GM12878 (cell line): ENCODE measurements at regions not wholly inside any gene's neighbourhood (a gene's known extent, or its start where the extent isn't known, plus 50 kb on each side); places are given as distances from the start of the nearest gene placed in this dataset.

Experiments
- ATAC-seq: fragments of 200-7000 bp; cut with Tn5 transposase; 3 replicates; pipeline ENCODE4 v1.9.1; 2020; ENCODE audit warnings: mild to moderate bottlenecking, moderate library complexity
- BruUV-seq: library from RNA; stranded (reverse); fragments of 400-500 nt; replicated peaks from 2 replicates; lab custom pipeline; 2021; lab: Mats Ljungman, UMichigan
- CTCF ChIA-PET: fragments of 300-600 bp; sonication (Branson Sonifier 250); formaldehyde crosslinking; extraction: SDS; loops from one replicate; lab custom pipeline; 2021; ENCODE audit warnings: inconsistent platforms; lab: Yijun Ruan, JAX
- POLR2A ChIA-PET: fragments of 350-600 bp; formaldehyde crosslinking; extraction: SDS; loops from one replicate; lab custom pipeline; 2021; ENCODE audit warnings: inconsistent platforms; lab: Charles Lee
- RAD21 ChIA-PET: fragments of 300-600 bp; sonication (Branson Sonifier 250); formaldehyde crosslinking; loops from one replicate; lab custom pipeline; 2023; ENCODE audit warnings: antibody characterized with exemption; ENCODE audit not compliant: unreplicated experiment; lab: Charles Lee
- SMC1A ChIA-PET: fragments of 300-600 bp; sonication (Branson Sonifier 250); formaldehyde crosslinking; loops from one replicate; lab custom pipeline; 2023; ENCODE audit not compliant: unreplicated experiment, uncharacterized antibody; lab: Charles Lee
- DNase-seq: peaks from one replicate; pipeline ENCODE4 v3.0.0-alpha.2; 2011; ENCODE audit warnings: low read depth, low spot score
- FAIRE-seq: peaks from 3 replicates; lab custom pipeline; 2011; peaks lifted over from hg19 to GRCh38; lab: Jason Lieb, UNC
- H2AFZ ChIP-seq: 2 replicates; pipeline ENCODE4 v1.6.0; 2011; ENCODE audit warnings: low read depth, low read length, control low read depth; ENCODE audit not compliant: control insufficient read depth
- H3K27ac ChIP-seq: 2 replicates; pipeline ENCODE4 v1.5.1; 2011; ENCODE audit warnings: control low read depth; ENCODE audit not compliant: control insufficient read depth, insufficient read depth
- H3K27me3 ChIP-seq, 2 experiments: replicated peaks in 1 of 2; 2 replicates each; pipeline versions ENCODE4 v1.6.0 to v1.6.1; 2011; ENCODE audit warnings: low read length in 1 of 2; ENCODE audit not compliant: control insufficient read depth in 2 of 2, insufficient read depth in 2 of 2
- H3K36me3 ChIP-seq, 2 experiments: 2 replicates each; pipeline ENCODE4 v1.5.1; 2011; ENCODE audit warnings: low read length in 1 of 2; ENCODE audit not compliant: control insufficient read depth in 2 of 2, insufficient read depth in 2 of 2
- H3K4me1 ChIP-seq: 2 replicates; pipeline ENCODE4 v1.6.1; 2011; ENCODE audit warnings: mild to moderate bottlenecking, low read length, moderate library complexity, mixed read lengths; ENCODE audit not compliant: control insufficient read depth, insufficient read depth
- H3K4me2 ChIP-seq: 2 replicates; pipeline ENCODE4 v1.6.0; 2011; ENCODE audit warnings: control low read depth; ENCODE audit not compliant: control insufficient read depth, insufficient read depth
- H3K4me3 ChIP-seq: fragments of 200-600 bp; sonication (generic); 2 replicates; pipeline ENCODE4 v1.5.1; 2016
- H3K79me2 ChIP-seq: 2 replicates; pipeline ENCODE4 v1.6.0; 2011; ENCODE audit warnings: low read length; ENCODE audit not compliant: control insufficient read depth, insufficient read depth
- H3K9ac ChIP-seq: 2 replicates; pipeline ENCODE4 v1.8.0; 2011; ENCODE audit warnings: low read length, control low read depth, mixed read lengths; ENCODE audit not compliant: control insufficient read depth, insufficient read depth
- H3K9me3 ChIP-seq: replicated peaks from 3 replicates; pipeline ENCODE4 v1.5.1; 2011; ENCODE audit warnings: mild to moderate bottlenecking, low read length; ENCODE audit not compliant: control insufficient read depth, insufficient read depth
- H4K20me1 ChIP-seq: 2 replicates; pipeline ENCODE4 v1.6.0; 2011; ENCODE audit not compliant: control insufficient read depth, insufficient read depth
- BCL11A ChIP-seq: IDR thresholded peaks from 2 replicates; pipeline ENCODE4 v1.6.1; 2011; ENCODE audit warnings: low read depth, low read length
- CHD1 ChIP-seq: IDR thresholded peaks from 2 replicates; pipeline ENCODE4 v1.6.1; 2012; ENCODE audit warnings: low read depth, low read length, improper control_type of control experiment
- CREB1 ChIP-seq: IDR thresholded peaks from 2 replicates; pipeline ENCODE4 v1.6.1; 2012; ENCODE audit warnings: low read depth, mild to moderate bottlenecking, inconsistent platforms
- FOXK2 ChIP-seq: fragments of 450-650 bp; IDR thresholded peaks from 2 replicates; pipeline ENCODE4 v1.6.1; 2017; ENCODE audit warnings: mild to moderate bottlenecking, moderate library complexity
- HDAC2 ChIP-seq: fragments of 200-600 bp; sonication (generic); IDR thresholded peaks from 2 replicates; pipeline ENCODE4 v1.6.1; 2017
- HDAC6 ChIP-seq: fragments of 200-600 bp; sonication (generic); IDR thresholded peaks from one replicate; pipeline ENCODE4 v1.8.0; 2017; ENCODE audit warnings: antibody characterized with exemption; ENCODE audit not compliant: unreplicated experiment
- HDGF ChIP-seq: fragments of 450-650 bp; IDR thresholded peaks from 2 replicates; pipeline ENCODE4 v1.6.1; 2016; ENCODE audit warnings: antibody characterized with exemption
- HSF1 ChIP-seq: fragments of 150-350 bp; IDR thresholded peaks from 2 replicates; pipeline ENCODE4 v1.6.1; 2014; ENCODE audit warnings: mild to moderate bottlenecking, low read depth, low read length
- IKZF1 ChIP-seq: fragments of 450-650 bp; conservative IDR thresholded peaks from 2 replicates; pipeline ENCODE4 v1.6.1; 2017; ENCODE audit warnings: antibody characterized with exemption, mild to moderate bottlenecking
- KDM1A ChIP-seq: fragments of 200-600 bp; sonication (generic); IDR thresholded peaks from 2 replicates; pipeline ENCODE4 v1.6.1; 2016; ENCODE audit warnings: borderline replicate concordance
- NFIC ChIP-seq: IDR thresholded peaks from 2 replicates; pipeline ENCODE4 v1.6.1; 2012; ENCODE audit warnings: low read depth, mild to moderate bottlenecking, inconsistent platforms, low read length, moderate library complexity
- PAX8 ChIP-seq: fragments of 450-650 bp; IDR thresholded peaks from 2 replicates; pipeline ENCODE4 v1.6.1; 2017; ENCODE audit warnings: mild to moderate bottlenecking, moderate library complexity
- POU2F2 ChIP-seq: IDR thresholded peaks from 3 replicates; pipeline ENCODE4 v1.6.1; 2011; ENCODE audit warnings: low read depth, mild to moderate bottlenecking, low read length, borderline replicate concordance
- RB1 ChIP-seq: fragments of 450-650 bp; formaldehyde crosslinking; IDR thresholded peaks from 2 replicates; pipeline ENCODE4 v1.6.1; 2017; ENCODE audit warnings: mild to moderate bottlenecking, borderline replicate concordance
- TBL1XR1 ChIP-seq: IDR thresholded peaks from 2 replicates; pipeline ENCODE4 v1.6.1; 2012; ENCODE audit warnings: low read depth, low read length, improper control_type of control experiment
- ZNF274 ChIP-seq: IDR thresholded peaks from one replicate; pipeline ENCODE4 v1.8.0; 2011; ENCODE audit not compliant: insufficient read length, insufficient read depth
- WGBS: methylation state at CpG from one replicate; pipeline ENCODE4 v1.1.6; 2016; ENCODE audit warnings: low lambda C conversion rate; ENCODE audit not compliant: insufficient replicate concordance, insufficient coverage; ENCODE audit errors: missing lambda C conversion rate; 5-methylcytosine and 5-hydroxymethylcytosine counted together
- in situ Hi-C: fragments of 300-500 bp; cut with MboI; formaldehyde crosslinking; loops from 9 replicates; pipeline ENCODE4 v1.14.3; 2018; ENCODE audit warnings: mixed read lengths
- intact Hi-C: fragments of 100-400 bp; cut with micrococcal nuclease; formaldehyde crosslinking; loops from one replicate; pipeline ENCODE4 v1.14.2; 2022; ENCODE audit not compliant: unreplicated experiment

DNA sequence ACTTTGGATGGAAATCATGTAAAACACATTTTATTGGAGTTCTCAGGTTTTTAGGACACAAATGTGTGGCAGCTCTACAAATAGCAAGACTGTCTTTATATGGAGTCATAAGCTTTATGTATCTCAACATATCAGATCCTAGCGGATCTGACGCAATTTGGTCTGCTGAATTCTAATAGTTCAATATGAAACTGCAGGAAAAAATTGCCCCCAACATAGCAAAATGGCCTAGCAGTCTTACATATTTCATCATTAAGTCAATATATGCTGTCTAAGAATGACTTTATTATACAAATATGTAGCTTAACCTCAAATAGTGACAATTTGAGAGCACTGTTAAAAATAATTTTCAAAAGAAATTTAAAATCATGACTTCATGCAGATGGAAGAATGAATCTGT, 244.3 kb downstream of the TAF11L14 start:
- FAIRE-seq (no peak), DNase-seq (no peak), ATAC-seq (no peak)
- H4K20me1 ChIP-seq = no peaks in the 10 kb centered on the region
- no peaks in the 10 kb centered on the region for H3K79me2 ChIP-seq
- no peaks in the 10 kb centered on the region for H3K36me3 ChIP-seq
- BruUV-seq = no TSS peak
- in situ Hi-C loops = no loop called here
- H2AFZ ChIP-seq = no peak overlapping the region
- ChIA-PET POLR2A (no interaction called here), CTCF (no interaction called here), SMC1A (interaction anchor here (1.5 kb wide), 1 partner anchor 17 kb away, joined by 3 read pairs; no protein-coding TSS in a partner anchor), RAD21 (no interaction called here)
- no peaks in the 10 kb centered on the region for H3K27me3 ChIP-seq
- no peak overlapping the region for H3K4me2 ChIP-seq
- H3K9ac ChIP-seq = no peak overlapping the region
- H3K4me3 ChIP-seq = no peak overlapping the region
- no peak overlapping the region for H3K27ac ChIP-seq
- 39% methylated on average over 2 of the region's 2 CpGs for WGBS
- H3K9me3 ChIP-seq = no peaks in the 10 kb centered on the region
- TF ChIP-seq HDGF (no peak), BCL11A (no peak), CREB1 (no peak), HDAC6 (no peak), PAX8 (no peak), CHD1 (no peak), HDAC2 (no peak), RB1 (no peak), FOXK2 (no peak), POU2F2 (no peak)
- intact Hi-C loops = no loop called here
- H3K4me1 ChIP-seq = no peaks in the 10 kb centered on the region

DNA sequence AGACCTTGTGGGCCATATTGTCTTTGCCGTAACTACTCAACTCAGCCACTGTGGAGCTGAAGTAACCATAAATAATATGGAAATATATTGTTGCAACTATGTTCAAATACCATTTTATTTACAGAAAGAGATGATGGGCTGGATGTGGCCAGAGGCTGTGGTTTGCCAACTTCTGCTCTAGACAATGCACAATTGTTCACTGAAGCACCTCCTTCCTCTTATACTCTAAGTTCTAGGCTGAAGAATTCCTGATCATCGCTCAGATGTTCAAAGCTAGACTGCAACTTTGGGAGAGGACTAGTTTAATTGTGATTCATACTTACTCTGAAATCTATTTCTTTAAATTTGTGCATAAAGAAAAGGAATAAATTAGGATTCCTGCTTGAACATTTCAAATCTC, 245.0 kb downstream of the TAF11L14 start:
- RAD21 ChIA-PET = no interaction called here
- POLR2A ChIA-PET = no interaction called here
- SMC1A ChIA-PET = no interaction called here
- Histone ChIP-seq H3K9me3 (no peaks in the 10 kb centered on the region), H4K20me1 (no peaks in the 10 kb centered on the region), H3K4me3 (no peak overlapping the region), H2AFZ (no peak overlapping the region), H3K27me3 (no peaks in the 10 kb centered on the region), H3K36me3 (no peaks in the 10 kb centered on the region), H3K27ac (no peak overlapping the region), H3K9ac (no peak overlapping the region), H3K4me1 (no peaks in the 10 kb centered on the region), H3K79me2 (no peaks in the 10 kb centered on the region), H3K4me2 (no peak overlapping the region)
- CTCF ChIA-PET = no interaction called here
- in situ Hi-C loops (no loop called here), intact Hi-C loops (no loop called here)
- 59% methylated on average over 2 of the region's 2 CpGs for WGBS
- no peak for DNase-seq
- FAIRE-seq = no peak
- TF ChIP-seq NFIC (no peak), IKZF1 (no peak), KDM1A (no peak), TBL1XR1 (no peak), HSF1 (no peak), HDAC6 (no peak), ZNF274 (no peak)
- ATAC-seq = no peak
- no TSS peak for BruUV-seq
